OCI-LY7 (cell line): ENCODE measurements at regions not wholly inside any gene's neighbourhood (a gene's known extent, or its start where the extent isn't known, plus 50 kb on each side); places are given as distances from the start of the nearest gene placed in this dataset.

ENCODE experiments used
- BruUV-seq: library from RNA; stranded (reverse); fragments of 400-500 nt; replicated peaks from 2 replicates; lab custom pipeline; 2021; lab: Mats Ljungman, UMichigan
- CTCF ChIA-PET: fragments of 300-600 bp; sonication (Branson Sonifier 250); formaldehyde crosslinking; loops from one replicate; lab custom pipeline; 2022; ENCODE audit warnings: antibody characterized with exemption; ENCODE audit not compliant: unreplicated experiment; lab: Charles Lee
- POLR2A ChIA-PET: fragments of 300-600 bp; sonication (Branson Sonifier 250); formaldehyde crosslinking; loops from one replicate; lab custom pipeline; 2022; ENCODE audit warnings: antibody characterized with exemption; lab: Charles Lee
- DNase-seq: peaks from one replicate; pipeline ENCODE4 v3.0.0-alpha.2; 2015; ENCODE audit warnings: low spot score
- H2AFZ ChIP-seq: fragments of 200-600 bp; sonication (generic), shearing (Covaris generic); 2 replicates; pipeline ENCODE4 v1.6.1; 2014; ENCODE audit warnings: mild to moderate bottlenecking, antibody characterized with exemption, low read length, moderate library complexity
- H3K27ac ChIP-seq: fragments of 200-600 bp; sonication (generic); 2 replicates; pipeline ENCODE4 v1.5.1; 2014; ENCODE audit warnings: mixed run types, low read depth, mild to moderate bottlenecking, moderate library complexity, low read length, inconsistent platforms; ENCODE audit not compliant: poor library complexity, severe bottlenecking
- H3K36me3 ChIP-seq: fragments of 200-600 bp; sonication (generic); 2 replicates; pipeline ENCODE4 v1.6.1; 2014; ENCODE audit warnings: mild to moderate bottlenecking, antibody characterized with exemption, low read length, moderate library complexity, mixed read lengths; ENCODE audit not compliant: insufficient read depth
- H3K4me1 ChIP-seq: fragments of 200-600 bp; sonication (generic); 2 replicates; pipeline ENCODE4 v1.5.1; 2014; ENCODE audit warnings: mild to moderate bottlenecking, low read length; ENCODE audit not compliant: insufficient read depth, poor library complexity, severe bottlenecking
- H3K4me2 ChIP-seq: fragments of 200-600 bp; sonication (generic); 2 replicates; pipeline ENCODE4 v1.6.1; 2014; ENCODE audit warnings: mild to moderate bottlenecking, low read length
- H3K4me3 ChIP-seq: fragments of 200-600 bp; sonication (generic); 2 replicates; pipeline ENCODE4 v1.5.1; 2014; ENCODE audit warnings: mild to moderate bottlenecking, low read depth, low read length; ENCODE audit not compliant: poor library complexity, severe bottlenecking
- H3K79me2 ChIP-seq: fragments of 200-600 bp; sonication (generic); 2 replicates; pipeline ENCODE4 v1.6.1; 2016; ENCODE audit warnings: low read depth, mild to moderate bottlenecking, low read length, moderate library complexity, mixed read lengths; ENCODE audit not compliant: insufficient read depth
- H3K9me2 ChIP-seq: fragments of 200-600 bp; sonication (generic); 2 replicates; pipeline ENCODE4 v1.6.1; 2016; ENCODE audit warnings: mild to moderate bottlenecking, low read length, mixed read lengths; ENCODE audit not compliant: insufficient read depth
- H3K9me3 ChIP-seq: fragments of 200-600 bp; sonication (generic); 2 replicates; pipeline ENCODE4 v1.6.1; 2014; ENCODE audit warnings: mild to moderate bottlenecking, mixed run types, low read length, mixed read lengths
- H4K20me1 ChIP-seq: fragments of 200-600 bp; sonication (generic); 2 replicates; pipeline ENCODE4 v1.6.1; 2014; ENCODE audit warnings: mild to moderate bottlenecking, antibody characterized with exemption, low read length, moderate library complexity, mixed read lengths; ENCODE audit not compliant: insufficient read depth
- EZH2phosphoT487 ChIP-seq: fragments of 200-600 bp; sonication (generic); IDR thresholded peaks from 2 replicates; pipeline ENCODE4 v1.6.1; 2018; ENCODE audit warnings: low read depth, borderline replicate concordance, mild to moderate bottlenecking, mixed run types, antibody characterized with exemption, low read length, moderate library complexity, mixed read lengths
- intact Hi-C: fragments of 100-400 bp; cut with micrococcal nuclease; formaldehyde crosslinking; loops from one replicate; pipeline ENCODE4 v1.10.0; 2022; ENCODE audit not compliant: unreplicated experiment
- TF ChIP-seq, protein P1 (sequence below): fragments of 200-600 bp; sonication (generic); conservative IDR thresholded peaks from 2 replicates; pipeline ENCODE4 v1.5.1; 2014; ENCODE audit warnings: mild to moderate bottlenecking, antibody characterized with exemption, low read length, moderate library complexity, mixed read lengths

GRCh38 chr2:215773728-215774127 is 239.6 kb downstream of the MREG start:
- H3K9me3 ChIP-seq: no peaks in the 10 kb centered on the region
- intact Hi-C loops: no loop called here
- H3K4me2 ChIP-seq: no peak overlapping the region
- H2AFZ ChIP-seq: no peak overlapping the region
- TF ChIP-seq, protein P1, sequence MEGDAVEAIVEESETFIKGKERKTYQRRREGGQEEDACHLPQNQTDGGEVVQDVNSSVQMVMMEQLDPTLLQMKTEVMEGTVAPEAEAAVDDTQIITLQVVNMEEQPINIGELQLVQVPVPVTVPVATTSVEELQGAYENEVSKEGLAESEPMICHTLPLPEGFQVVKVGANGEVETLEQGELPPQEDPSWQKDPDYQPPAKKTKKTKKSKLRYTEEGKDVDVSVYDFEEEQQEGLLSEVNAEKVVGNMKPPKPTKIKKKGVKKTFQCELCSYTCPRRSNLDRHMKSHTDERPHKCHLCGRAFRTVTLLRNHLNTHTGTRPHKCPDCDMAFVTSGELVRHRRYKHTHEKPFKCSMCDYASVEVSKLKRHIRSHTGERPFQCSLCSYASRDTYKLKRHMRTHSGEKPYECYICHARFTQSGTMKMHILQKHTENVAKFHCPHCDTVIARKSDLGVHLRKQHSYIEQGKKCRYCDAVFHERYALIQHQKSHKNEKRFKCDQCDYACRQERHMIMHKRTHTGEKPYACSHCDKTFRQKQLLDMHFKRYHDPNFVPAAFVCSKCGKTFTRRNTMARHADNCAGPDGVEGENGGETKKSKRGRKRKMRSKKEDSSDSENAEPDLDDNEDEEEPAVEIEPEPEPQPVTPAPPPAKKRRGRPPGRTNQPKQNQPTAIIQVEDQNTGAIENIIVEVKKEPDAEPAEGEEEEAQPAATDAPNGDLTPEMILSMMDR: no peak
- no peak for TF ChIP-seq EZH2phosphoT487
- CTCF ChIA-PET: interaction anchor here (0.6 kb wide), 1 partner anchor 139 kb away, joined by 4 read pairs; no protein-coding TSS in a partner anchor
- H3K36me3 ChIP-seq: no peaks in the 10 kb centered on the region
- no peak for DNase-seq
- no TSS peak for BruUV-seq
- no peaks in the 10 kb centered on the region for H4K20me1 ChIP-seq
- no peak overlapping the region for H3K27ac ChIP-seq
- no peak overlapping the region for H3K4me3 ChIP-seq
- H3K9me2 ChIP-seq: no peaks in the 10 kb centered on the region
- no peaks in the 10 kb centered on the region for H3K79me2 ChIP-seq
- POLR2A ChIA-PET: no interaction called here
- H3K4me1 ChIP-seq: no peaks in the 10 kb centered on the region

DNA sequence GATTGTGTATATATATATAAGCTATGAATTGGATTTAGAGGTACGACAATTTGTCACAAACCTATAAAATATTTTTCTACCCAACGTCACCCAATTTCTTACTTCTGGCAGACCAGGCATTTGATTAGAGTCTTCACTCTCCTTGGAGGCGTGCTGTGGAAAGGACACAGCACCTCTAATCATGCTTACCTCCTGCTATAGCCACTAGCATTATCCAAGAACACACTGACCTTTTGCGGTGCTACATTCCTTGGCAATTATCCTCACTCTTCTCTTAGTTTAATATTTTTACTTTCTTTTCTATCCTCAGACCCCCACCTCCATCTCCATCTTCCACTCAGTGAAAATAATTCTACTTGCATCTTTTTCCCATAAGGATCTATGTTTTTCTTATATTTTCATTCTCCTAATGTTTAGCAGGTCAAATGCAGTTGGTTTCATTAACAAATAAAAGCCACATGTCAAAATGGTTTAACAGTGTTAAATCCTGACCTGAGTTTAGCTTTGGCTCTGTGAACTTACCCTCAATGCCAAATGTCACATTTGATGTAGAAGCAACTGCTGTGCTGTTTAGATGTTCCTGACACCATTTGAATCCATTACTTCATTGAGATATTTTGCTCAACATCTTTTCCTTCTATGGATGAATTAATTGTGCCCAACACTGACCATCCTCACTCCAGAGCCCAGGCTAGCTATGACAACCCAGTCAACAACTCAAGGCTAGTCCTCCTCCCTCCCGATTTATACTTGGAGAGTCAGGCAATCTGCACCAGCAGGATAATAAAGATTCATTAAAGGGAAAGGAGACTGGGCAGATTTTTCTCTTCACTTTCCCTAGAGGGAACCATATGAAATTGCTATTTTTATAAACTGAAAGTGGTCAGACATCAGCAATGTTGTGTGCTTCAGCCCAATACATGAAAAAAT is 240.5 kb downstream of the MREG start:
- POLR2A ChIA-PET: no interaction called here
- Histone ChIP-seq H3K9me3 (no peaks in the 10 kb centered on the region), H4K20me1 (no peaks in the 10 kb centered on the region), H3K36me3 (no peaks in the 10 kb centered on the region), H3K79me2 (no peaks in the 10 kb centered on the region), H2AFZ (no peak overlapping the region), H3K9me2 (no peaks in the 10 kb centered on the region), H3K4me3 (no peak overlapping the region), H3K4me2 (no peak overlapping the region), H3K4me1 (no peaks in the 10 kb centered on the region), H3K27ac (no peak overlapping the region)
- CTCF ChIA-PET: no interaction called here
- no TSS peak for BruUV-seq
- DNase-seq: no peak
- TF ChIP-seq EZH2phosphoT487: no peak
- TF ChIP-seq, protein P1: no peak
- intact Hi-C loops: no loop called here

- POLR2A ChIA-PET: no interaction called here
- TF ChIP-seq, protein P1: no peak
- TF ChIP-seq EZH2phosphoT487: no peak
Measured at GRCh38 chr2:215772003-215772402, 241.3 kb downstream of the MREG start.

More at GRCh38 chr2:215772003-215772402, 241.3 kb downstream of the MREG start:
- Histone ChIP-seq H2AFZ (no peak overlapping the region), H3K79me2 (no peaks in the 10 kb centered on the region), H4K20me1 (no peaks in the 10 kb centered on the region), H3K27ac (no peak overlapping the region), H3K4me3 (no peak overlapping the region), H3K9me2 (no peaks in the 10 kb centered on the region), H3K36me3 (no peaks in the 10 kb centered on the region), H3K4me1 (no peaks in the 10 kb centered on the region), H3K4me2 (no peak overlapping the region), H3K9me3 (no peaks in the 10 kb centered on the region)
- intact Hi-C loops: no loop called here
- no TSS peak for BruUV-seq
- DNase-seq: no peak
- CTCF ChIA-PET: no interaction called here
